GM12891 (cell line): ENCODE measurements at regions not wholly inside any gene's neighbourhood (a gene's known extent, or its start where the extent isn't known, plus 50 kb on each side); places are given as distances from the start of the nearest gene placed in this dataset.

Experiments used
- PAX5 ChIP-seq: IDR thresholded peaks from 2 replicates; pipeline ENCODE4 v1.6.1; 2011; ENCODE audit warnings: low read length, moderate library complexity, mild to moderate bottlenecking; ENCODE audit not compliant: insufficient read depth, severe bottlenecking
- POLR2A ChIP-seq: IDR thresholded peaks from 2 replicates; pipeline ENCODE4 v1.6.1; 2011; ENCODE audit warnings: low read depth, low read length, control low read depth
- POLR2AphosphoS5 ChIP-seq: IDR thresholded peaks from 2 replicates; pipeline ENCODE4 v1.6.1; 2011; ENCODE audit warnings: low read depth, low read length, control low read depth
- SPI1 ChIP-seq: IDR thresholded peaks from 2 replicates; pipeline ENCODE4 v1.6.1; 2011; ENCODE audit warnings: low read depth, low read length, control low read depth
- TAF1 ChIP-seq: IDR thresholded peaks from 2 replicates; pipeline ENCODE4 v1.6.1; 2011; ENCODE audit warnings: low read depth, low read length, control low read depth

GRCh38 chr1:240029418-240029817, 62.3 kb upstream of the FMN2 start:
- TF ChIP-seq SPI1 (no peak), POLR2A (no peak), POLR2AphosphoS5 (no peak), TAF1 (no peak), PAX5 (no peak)
